ENCODE measurements at regions not wholly inside any gene's neighbourhood (a gene's known extent, or its start where the extent isn't known, plus 50 kb on each side); places are given as distances from the start of the nearest gene placed in this dataset.

DNA sequence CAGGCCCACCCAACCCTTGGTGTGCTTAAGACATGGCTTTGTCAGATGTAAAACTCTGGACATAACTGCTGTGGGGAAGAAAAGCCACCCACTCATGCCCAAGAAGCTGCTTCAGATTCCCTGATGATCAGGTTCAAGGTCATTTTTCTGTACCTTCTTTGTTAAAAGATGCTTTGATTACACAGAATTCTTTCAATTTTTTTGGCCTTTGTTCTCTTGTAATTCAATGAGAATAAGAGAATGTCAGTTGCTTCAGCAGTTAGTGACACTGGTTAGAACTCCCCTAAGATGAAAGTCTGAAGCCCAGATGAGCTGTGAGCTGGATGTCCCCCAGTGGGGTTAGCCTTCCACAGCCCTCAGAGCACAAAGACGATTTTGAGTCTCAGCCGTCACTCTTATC is 152.7 kb downstream of the CHRM3 start:
- no peak for DNase-seq

DNA sequence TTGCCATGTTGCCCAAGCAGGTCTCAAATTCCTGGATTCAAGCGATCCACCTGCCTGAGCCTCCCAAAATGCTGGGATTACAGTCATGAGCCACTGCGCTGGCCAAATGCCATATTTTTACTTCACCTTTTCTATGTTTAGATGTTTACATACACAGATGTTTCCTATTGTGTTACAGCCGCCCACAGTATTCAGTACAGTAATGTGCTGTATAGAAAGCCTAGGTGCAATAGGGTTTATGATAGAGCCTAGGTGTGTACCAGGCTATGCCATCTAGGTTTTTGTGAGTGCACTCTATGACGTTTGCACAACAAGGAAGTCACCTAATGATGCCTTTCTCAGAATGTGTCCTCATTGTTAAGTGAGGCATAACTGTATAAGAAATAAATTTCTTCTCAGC is 153.4 kb downstream of the CHRM3 start:
- DNase-seq: no peak

DNA sequence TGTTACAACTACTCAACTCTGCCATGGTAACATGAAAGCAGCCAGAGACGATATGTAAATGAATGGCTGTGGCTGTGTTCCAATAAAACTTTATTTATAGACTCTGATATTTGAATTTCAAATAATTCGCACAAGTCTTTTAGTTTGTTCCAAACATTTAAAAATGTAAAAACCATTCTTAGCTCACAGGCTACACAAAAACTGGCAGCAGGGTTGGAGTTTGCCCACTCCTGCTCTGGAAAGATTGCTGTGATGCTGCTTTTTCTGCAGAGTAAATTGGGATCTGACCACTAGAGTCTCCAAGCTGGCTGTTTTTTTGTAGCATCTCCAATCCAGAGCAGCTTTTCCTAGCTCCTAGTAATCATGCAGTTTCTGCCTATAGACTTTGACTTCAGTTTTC is 157.5 kb downstream of the CHRM3 start:
- DNase-seq: no peak

DNA sequence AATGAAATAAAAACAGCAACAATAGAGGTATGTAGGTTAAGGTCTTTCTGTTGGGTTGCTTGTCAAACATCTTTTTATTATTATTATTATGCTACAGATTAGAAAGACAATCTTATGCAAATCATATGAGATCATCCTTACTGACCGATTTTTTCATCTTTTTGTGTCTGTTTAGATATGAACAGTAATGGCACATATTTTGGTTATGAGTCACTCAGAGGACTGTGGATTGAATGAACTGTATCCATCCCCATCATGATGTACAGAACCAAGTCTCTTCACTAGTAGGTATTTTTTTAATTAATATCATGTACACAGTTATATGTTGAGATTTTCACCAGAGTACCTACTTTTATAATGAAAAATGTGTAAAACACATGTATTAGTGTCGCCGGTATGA is 159.1 kb downstream of the CHRM3 start:
- DNase-seq: no peak

- no peak for DNase-seq
Observed at GRCh38 chr1:239547987-239548386, 161.6 kb downstream of the CHRM3 start.

DNA sequence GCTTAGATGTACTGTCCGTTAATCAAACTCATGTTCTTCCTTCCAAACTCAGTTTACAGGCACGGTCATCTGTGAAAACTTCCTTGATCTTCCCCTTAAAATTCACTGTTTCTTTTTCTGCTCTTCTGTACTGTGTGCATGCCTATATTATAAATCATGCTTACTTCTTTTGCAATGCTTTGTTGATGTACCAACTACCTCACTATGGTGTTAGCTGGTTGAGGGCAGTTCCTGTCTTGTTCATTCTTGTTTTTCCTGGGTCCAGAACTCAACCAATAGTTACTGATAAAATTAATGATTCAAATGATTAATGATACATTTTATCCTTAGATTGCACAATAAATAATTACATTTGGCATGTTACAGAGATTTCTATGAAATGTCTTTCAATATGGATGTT is 163.8 kb downstream of the CHRM3 start:
- DNase-seq: no peak

DNA sequence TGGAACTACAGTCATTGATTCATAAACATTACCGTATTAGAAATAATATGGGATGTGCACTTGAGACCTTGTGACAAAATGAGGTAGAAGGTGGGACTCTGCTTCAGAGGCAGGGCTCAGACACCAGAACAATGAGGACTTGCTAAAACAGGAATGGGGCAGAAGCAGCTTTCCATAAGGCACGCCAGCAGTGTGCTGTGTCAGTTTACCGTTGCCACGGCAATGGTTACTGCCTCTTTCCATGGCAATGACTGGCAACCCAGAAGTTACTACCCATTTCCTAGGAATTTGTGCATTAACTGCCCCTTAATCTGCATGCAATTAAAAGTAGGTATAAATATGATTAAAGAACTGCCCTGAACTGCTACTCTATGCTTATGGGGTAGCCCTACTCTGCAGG is 169.0 kb downstream of the CHRM3 start:
- DNase-seq: no peak

DNA sequence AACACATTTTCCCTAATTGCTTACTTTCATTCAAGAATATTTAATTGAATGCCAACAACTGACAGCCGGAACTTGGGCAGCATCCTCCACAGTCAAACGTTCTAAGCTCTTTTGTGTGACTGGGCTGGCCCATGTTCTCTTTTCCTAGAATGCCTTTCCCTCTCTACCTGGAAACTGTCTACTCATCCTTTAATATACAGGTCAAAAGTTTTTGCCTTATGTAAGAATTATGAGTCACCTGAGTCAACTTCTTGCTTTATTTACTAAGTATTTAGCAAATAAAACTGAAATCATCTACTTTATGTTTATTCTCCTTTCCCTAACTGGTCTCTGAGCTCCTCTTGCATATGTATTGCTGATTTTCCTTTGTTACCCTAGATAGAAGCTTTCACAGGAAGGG is 172.2 kb downstream of the CHRM3 start:
- DNase-seq: no peak

DNA sequence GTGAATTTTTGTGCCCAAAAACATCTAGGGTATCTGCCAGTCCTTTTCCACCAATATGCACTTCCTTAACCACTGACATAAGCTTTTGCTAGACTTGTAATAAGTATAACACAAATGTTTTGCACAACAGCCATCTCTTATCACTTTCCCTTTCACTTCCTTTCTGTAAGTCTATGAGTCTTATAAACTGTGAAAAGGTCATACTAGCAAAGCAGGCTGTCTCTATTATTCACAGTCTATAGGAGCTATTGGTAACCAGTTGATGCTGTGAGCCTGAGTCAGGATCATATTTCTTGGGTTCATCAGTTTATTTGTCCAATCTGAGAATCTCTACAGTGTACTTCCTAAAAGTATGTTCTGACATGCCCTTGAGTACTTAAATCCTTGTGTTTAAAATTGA is 172.6 kb downstream of the CHRM3 start:
- no peak for DNase-seq

DNA sequence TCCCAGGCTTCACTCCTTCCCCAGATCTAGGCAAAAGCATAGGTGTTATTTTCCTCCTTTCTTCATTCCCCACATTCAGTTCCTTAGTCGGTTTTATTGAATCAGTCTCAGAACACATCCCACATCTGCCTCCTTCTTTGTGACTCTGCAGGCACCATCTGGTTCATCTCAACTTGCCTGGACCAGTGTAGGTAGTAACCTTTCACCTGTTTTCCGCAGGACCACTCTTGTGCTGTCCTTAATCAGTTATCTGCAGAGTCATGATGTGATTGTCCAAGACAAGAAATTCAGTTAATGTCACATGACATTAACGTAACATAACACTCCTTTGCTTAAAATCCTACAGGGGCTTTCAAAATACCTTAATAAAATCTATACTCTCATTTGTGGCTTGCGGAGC is 174.6 kb downstream of the CHRM3 start:
- DNase-seq: no peak

- DNase-seq: no peak
Observed at GRCh38 chr1:239562095-239562494, 175.7 kb downstream of the CHRM3 start.

DNA sequence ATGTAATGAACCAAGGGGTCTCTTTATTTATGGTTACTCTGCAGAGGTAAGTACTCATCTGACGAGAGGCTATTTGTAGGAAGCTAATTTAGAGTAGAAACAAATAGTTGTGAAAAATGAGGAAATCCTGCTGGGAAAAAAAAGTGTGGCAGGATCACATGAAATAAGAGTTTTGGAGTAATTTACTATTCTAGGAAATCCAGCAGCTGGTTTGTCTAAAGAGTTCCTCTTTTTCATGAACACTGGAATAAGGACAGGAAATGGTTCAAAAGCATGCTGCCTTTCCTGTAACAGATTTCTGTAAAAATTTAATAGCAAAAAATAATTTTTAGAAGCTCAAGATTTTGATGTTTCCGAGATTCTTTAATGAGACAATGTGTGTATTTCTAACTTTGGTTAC is 177.3 kb downstream of the CHRM3 start:
- no peak for DNase-seq

DNA sequence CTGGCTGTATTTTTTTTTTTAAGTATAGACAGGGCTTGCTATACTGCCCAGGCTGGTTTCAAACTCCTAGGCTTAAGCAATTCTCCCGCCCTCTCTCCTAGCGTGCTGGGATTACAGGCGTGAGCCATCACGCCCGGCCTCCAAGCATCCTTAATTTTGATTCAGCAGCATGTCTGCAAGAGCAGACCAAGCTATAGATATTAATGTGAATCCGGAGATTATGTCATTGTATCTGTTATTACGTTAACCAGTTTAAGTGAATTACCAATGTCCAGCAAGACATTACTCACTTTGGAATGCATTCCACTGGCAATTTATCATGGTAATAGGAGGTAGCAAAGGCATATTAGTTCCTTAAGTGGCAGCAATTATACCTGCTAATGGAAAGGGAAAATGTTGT is 179.7 kb downstream of the CHRM3 start:
- no peak for DNase-seq

DNA sequence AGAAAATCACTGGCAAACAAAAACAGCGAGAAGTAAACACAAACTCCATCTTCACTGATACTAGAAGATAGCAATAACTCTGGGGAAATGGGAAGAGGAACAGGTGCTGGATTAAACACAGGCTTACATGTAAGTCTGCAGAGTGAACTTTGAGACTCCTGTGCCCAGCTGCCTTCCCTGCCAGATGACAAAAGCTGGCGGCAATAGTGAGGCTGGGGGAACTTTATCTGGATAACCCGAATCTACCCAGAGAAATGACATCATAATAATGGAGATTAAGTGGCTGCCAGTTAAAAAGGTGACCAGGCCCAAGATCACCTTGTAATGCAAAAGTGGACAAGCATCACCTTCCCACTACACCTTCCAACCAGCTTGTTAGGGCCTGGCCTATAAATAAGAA is 184.5 kb downstream of the CHRM3 start:
- no peak for DNase-seq

DNA sequence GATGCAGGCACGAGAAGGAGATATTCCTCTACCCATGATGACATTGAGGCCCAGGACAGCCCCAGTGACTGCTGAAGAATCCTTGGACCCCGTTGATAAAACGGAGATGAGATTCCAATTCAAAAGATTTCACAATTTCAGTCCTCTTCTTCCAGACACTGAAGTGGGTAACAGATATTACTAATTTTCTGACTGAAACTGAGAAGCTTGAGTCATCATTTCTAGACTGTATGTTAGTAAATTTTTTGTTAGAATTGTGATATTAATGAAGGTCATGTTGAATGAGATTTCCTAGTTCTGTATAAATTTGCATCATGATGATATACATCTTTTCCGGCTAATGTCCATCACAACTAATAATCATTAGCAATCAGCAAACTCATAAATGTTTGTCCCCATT is 185.8 kb downstream of the CHRM3 start:
- DNase-seq: no peak

DNA sequence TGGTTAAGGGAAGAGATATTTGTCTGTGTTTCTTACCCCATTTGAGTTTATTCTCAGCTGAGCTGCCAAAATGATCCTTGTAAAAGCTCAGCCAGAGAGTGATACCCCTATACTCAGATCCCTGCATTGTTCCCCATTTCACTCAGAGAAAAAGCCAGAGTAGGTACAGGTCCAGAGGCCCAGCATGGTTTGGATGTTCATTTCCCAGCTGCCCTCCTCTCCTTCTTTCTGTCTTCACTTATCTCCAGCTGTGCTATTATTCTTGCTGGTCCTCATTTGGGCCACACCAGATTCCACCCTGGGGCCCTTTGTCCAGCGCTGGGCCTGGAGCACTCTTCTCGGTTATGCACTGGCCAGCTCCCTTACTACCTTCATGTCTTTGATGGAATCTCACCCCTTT is 187.7 kb downstream of the CHRM3 start:
- no peak for DNase-seq

DNA sequence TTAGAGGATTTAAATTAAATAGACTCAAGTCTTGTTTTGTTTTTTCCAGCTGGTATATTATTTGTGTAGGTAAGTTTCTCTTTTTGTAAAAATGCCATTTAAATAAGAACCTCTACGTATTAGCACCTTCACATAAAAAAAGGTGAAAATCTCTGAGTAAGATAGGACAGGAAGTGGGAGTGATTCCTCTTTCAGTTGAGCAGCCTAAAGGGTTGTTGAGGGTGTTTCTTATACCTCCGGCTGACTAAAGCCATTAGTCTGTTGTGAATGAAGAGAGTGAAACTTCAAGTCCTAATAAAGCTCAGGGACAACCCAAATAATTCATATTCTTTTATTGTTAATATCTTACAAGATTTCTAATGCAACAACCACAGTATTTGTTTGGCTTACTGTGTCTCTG is 188.7 kb downstream of the CHRM3 start:
- DNase-seq: no peak

GRCh38 chr1:239583536-239583935 is 197.2 kb downstream of the CHRM3 start:
- DNase-seq: no peak

GRCh38 chr1:239586128-239586527 is 199.8 kb downstream of the CHRM3 start:
- DNase-seq: no peak

DNA sequence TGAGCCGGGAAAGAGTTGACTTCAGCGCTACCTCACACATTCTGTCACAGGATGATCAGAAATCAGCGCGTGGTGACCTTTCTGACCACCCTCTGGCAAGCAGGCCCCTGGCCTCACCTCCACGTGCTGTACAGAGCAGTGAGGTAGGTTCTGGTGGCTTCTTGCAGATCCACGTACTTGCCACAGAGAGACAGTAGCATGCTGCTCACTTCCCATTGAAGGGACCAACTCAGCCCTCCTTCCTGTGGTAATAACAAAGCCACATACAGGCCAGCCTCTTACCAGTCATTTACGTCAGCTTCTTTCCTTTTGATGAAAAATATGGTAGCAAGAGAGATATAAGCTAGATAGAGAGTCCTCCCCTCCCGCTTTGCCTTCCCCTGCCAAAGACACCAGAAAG is 200.7 kb downstream of the CHRM3 start:
- DNase-seq: no peak

DNA sequence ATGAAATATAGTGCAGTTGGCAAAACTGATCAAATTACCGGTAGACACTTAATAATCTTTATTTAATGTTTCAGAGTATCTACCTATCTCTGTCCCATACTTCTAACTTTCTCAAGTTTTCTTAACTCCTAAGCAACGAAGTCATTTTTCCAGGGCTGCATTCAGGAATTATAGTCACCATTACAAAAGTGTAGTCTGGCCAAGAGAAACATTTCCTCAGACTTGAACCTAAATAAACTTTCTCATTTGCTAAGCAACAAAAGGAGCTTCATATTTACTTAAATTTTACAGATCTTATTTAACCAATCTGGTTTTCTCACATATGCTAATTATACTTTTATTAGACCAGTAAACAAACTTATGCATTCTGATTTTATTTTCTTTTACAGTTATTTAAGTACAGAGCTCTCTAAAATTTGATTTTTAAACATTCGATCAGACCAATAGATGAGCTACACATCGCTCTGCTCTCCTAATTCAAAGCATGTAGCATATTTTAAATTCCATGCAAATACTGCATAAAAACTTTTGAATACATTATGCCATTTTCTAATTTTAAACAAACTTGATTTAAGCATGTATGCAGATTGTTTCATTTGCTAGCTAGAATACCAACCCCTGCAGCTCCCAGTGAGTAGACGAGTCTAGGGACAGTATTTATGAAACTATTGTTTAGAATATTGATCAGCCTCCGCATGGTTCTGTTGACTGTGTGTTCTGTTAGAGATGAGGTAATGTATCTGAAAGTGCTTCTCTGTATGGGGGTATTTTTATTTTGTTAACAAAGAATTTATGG is 201.4 kb downstream of the CHRM3 start:
- no peak for DNase-seq

DNA sequence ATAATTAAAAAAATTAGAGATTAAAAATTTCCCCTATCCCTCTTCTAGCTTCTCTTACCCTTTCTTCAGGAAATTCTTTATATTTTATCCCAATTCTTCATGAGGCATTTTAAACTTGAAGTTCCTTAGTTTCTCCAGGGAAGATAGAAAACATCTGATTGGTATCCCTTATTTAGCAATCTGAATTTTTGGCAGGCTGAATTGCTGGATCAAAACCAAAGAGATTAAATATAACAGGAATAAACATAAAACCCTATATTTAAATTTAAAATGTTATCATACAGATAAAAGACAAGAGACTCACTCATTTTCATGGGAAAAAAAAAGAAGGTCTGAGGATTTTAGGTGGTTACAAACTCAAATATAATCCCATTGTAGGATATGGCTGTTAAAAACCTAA is 204.2 kb downstream of the CHRM3 start:
- no peak for DNase-seq

GRCh38 chr1:239593527-239593926 is 207.2 kb downstream of the CHRM3 start:
- no peak for DNase-seq

DNA sequence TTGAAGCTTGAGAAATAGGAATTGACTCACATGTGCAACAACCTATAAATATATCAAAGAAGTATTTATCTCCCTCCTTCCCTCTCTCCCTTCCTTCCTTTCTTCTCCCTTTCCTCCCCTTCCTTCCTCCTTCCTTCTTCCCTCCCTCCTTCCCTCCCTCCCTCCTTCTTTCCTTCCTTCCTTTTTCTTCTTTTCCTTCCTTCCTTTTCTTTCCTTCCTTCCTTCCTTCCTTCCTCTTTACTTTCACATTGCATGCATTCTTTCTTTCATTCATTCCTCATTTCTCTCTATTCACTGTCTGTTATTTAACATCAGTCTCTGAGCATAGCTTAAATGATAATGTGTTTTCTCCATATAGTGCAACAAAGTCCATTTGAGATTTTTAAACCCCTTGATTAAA is 214.2 kb downstream of the CHRM3 start:
- no peak for DNase-seq

DNA sequence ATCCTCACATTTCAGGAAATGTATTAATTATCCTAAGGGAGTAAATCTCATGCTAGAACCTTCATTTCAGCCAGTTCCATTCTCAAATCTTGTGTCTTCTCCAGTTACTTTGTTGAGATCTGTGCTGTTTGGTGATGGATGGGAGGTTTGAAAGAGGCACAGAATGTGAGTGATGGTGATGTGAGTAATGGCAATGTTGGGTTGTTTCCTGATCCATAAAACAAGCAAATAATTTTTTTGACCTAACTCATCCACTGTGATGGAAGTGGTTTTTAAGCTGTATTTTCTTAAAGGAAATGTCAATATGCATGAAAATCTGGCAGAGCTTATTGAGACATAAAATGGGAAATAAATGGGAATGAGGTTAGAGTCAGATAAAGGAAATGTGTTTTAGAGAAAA is 214.7 kb downstream of the CHRM3 start:
- DNase-seq: no peak

DNA sequence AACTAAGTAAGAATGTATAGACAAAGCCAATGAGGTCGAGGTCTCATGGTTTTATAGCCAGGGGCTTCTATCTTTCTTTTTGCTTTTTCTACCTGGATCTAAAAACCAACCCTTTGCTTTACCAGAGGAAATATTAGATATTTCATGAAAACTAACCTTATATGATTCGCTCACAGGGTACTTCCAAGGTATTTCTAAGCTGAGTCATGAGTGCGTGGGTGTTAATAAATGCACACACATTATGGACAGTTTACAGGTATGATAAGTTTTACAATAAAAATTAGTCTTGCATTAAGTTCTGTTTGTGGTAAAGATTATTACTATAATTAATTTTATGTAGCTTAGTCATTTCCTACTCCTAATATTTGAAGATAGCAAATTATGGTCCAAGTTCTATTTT is 217.2 kb downstream of the CHRM3 start:
- no peak for DNase-seq
